ENCODE measurements at regions not wholly inside any gene's neighbourhood (a gene's known extent, or its start where the extent isn't known, plus 50 kb on each side); places are given as distances from the start of the nearest gene placed in this dataset.
"Not testable (repeated sequence)": the region's sequence is repeated elsewhere in the genome, so short reads cannot be mapped to it uniquely, and the experiment has no call there.

DNA sequence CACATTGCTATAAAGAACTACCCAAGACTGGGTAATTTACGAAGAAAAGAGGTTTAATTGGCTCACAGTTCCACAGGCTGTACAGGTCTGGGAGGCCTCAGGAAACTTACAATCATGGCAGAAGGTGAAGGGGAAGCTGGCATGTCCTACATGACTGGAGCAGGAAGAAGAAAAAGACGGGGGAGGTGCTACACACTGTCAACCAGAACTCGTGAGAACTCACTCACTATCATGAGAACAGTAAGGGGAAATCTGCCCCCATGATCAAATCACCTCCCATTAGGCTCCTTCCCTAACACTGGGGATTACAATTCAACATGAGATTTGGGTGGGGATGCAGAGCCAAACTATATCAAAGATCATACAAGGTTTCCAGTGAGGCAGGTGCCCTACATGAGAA lies 94.3 kb upstream of the RNU6-1 start:
- TF ChIP-seq POLR2A (IDR thresholded peaks at IDR 0.05; ENCODE audit: low read length); GATA1 (IDR thresholded peaks at IDR 0.05; ENCODE audit: low read depth, low read length): not testable (repeated sequence)

Data from erythroblast (primary cell).